ENCODE measurements at regions not wholly inside any gene's neighbourhood (a gene's known extent, or its start where the extent isn't known, plus 50 kb on each side); places are given as distances from the start of the nearest gene placed in this dataset.
"Not testable (repeated sequence)": the region's sequence is repeated elsewhere in the genome, so short reads cannot be mapped to it uniquely, and the experiment has no call there.

- DNase-seq, result not testable (repeated sequence)
These were observed 53.5 kb upstream of the JADE2 start for GRCh38 chr5:134471858-134472449.

GRCh38 chr5:134468921-134469400, 56.5 kb upstream of the JADE2 start:
- no peak for DNase-seq

- DNase-seq, result no peak
These were observed 55.5 kb upstream of the CDKN2AIPNL start for GRCh38 chr5:134467231-134467630.

DNA sequence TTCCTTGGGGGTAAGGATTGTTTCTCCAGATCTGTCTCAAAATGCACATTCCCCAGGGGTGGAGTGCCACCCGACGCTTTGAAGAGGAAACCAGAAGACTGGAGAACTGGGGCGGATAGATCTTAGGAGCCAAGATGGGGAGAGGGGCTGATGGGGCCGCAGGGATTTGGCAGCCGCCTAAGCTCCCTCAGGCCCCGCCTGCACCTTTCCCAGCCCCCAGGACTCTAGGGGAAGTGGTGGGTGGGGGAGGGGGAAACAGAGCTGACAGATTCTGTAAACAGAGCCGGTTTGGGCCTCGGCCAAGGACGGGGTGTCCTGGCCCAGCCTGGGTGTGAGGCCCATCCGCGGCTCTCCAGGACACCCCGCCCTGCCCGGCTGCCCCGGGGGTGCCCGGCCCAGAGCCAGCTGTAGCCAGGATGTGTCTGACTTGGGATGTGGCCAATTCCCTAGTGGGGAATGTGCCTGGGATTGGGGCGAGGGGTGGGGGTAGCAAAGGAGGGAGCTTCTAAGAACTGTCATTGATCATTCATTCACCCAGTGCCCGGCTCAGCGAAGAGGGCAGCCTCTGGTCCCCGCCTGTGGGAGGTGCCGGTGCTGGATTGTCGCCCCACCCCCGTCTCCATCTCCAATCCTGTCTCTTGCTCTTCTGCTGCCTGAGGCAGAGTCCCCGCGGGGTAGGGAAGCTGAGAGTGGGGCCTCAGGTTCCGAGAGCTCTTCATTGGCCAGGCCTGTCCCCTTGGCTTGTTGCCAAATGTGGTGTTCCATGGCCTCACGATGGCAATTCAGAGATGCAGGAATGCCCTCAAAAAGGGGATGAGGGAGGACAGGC, 54.8 kb upstream of the CDKN2AIPNL start:
- peak; percentile 81 to 84 for DNase-seq

DNA sequence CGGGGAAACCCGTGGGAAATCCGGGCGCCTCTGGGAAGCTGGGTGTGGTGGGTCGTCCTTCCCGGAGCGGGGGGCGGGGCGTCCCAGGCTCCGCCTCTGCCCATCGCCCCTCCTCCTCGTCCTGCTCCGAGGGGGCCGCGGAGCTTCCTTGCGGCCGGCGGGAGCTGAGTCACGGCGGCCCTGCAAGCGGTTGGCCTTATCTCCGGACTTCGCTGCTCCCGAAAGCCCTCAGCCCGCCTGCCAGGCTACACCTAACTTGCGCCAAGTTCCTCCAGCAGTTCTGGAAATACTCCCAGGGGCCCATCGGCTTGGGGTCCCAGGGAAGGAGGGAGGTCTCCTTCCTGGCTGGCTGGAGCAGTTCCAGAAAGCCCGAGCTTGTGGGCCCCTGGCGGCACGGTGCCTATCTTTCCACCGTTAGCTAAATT, 54.1 kb upstream of the CDKN2AIPNL start:
- DNase-seq, result peak; percentile 70 to 76

DNA sequence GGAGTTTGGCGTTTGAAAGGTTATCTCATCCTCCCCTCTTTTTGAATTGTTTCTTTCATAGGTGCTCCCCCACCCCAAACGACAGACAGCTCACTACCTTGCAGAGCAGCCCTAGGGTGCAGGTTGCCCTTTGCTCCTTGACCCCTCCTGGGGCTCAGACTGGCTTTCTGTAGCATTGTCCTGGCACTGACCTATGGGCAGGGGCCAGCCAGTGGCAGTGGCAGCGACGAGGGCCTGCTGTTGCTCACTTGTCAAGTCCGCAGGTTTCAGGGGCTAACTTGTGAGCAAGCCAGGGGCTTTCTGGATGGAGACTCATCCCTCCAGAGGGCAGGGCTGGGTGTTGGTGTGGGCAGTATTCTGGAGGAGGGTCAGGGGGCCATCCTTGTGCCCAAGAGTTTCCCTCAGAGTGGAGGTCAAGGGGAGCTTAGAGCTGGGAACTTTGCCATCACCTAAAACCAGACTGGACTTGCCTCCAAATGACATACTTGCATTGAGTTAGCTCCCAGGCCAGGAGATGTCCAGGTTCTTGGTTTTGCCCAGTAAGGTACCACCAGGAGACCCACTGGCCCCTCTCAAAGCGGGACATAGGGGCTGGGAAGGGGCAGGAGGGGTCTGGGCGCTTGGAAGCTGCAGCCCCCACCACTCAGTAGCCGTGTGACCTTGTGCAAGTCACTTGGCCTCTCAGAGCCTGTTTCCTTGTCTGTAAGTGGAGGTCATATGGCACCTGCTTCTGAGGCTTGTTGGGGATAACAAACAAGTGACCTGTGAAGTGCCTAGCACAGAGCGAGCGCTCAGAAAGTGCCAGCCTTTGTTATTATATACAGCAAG, 53.5 kb upstream of the CDKN2AIPNL start:
- DNase-seq, result no peak

GRCh38 chr5:134463991-134464760, 52.5 kb upstream of the CDKN2AIPNL start:
- no peak for DNase-seq

DNA sequence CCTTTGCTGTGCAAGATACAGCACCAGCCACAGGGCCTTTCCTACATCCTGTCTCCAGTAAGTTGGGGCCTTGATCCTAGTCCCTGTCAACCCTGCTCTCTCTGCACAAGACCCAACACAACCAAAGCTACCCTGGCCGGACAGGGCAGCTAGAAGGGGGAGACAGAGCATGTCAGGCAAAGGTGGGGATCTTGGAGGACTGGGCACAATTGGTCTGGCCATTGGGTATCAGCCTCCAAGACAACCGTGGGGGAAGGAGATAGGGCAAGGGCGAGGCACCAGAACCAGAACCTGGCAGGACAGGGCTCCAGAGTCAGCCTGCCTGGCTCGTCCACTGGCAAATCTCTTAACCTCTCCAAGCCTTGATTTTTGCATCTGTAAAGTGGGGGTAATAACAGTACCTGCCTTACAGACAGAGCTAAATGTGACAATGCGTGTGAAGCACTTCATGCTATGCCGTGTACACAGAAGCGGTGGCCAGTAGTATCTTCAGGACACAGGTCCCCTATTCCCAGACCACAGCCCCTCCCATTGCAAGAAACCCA, 51.6 kb upstream of the CDKN2AIPNL start:
- DNase-seq, result no peak

DNA sequence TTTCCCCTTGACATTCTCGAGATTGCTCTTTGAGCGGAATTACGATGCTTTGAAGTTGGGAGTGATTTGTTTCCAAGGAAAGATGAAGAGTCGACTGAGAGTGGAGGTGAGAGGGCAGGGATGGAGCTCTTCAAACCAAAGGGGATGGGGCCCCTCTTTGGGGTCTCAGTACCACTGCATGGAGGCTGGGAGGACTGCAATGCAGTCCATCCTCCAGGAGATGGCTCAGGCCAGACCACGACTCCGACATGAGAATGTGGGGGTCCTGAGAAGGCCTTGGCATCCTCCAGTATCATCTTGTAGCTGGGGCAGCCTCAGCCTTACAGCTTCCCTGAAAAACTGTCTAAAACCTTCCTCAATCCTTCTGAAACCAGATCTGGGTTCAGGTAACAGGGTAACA, 51.1 kb upstream of the CDKN2AIPNL start:
- no peak for DNase-seq

DNA sequence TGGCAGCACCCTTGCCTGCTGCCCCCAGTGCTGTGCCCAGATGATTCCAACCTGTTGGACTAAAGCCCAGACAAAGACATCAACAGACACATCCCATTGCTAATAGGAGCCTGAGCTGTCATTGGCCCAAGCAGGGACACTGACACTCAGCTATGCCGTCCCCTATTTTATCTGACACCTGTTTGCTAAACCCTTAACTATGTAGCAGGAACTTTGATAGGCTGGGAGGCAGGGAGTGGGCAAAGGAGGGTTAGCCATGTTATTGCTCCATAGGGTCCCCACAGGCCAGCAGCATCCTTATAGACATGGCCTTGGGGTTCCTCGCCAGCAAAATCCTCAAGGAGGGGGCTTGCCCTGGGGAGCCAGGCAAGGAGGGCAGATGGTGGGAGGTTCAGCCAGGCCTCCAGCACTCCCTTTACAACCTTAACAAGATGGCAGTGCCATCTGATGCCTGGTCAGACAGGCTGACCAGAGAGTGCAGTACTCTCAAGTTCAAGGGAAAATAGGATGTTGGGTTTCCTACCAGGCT, 50.4 kb upstream of the CDKN2AIPNL start:
- DNase-seq, result no peak
